Upper lobe of left lung (tissue), 6 donors: ENCODE measurements at regions not wholly inside any gene's neighbourhood (a gene's known extent, or its start where the extent isn't known, plus 50 kb on each side); places are given as distances from the start of the nearest gene placed in this dataset.

Experiments
- ATAC-seq, 2 donors: fragments of 200-7000 bp; cut with Tn5 transposase; one replicate each; pipeline ENCODE4 v1.9.1; 2022; ENCODE audit warnings: mild to moderate bottlenecking in 2 of 2, moderate library complexity in 2 of 2; ENCODE audit not compliant: low FRiP score in 2 of 2
- DNase-seq, 2 donors: peaks; one replicate each; pipeline ENCODE4 v3.0.0-alpha.2; 2019 to 2020
- H3K27ac ChIP-seq, 4 donors: fragments of 200-600 bp; sonication (generic); one replicate each; pipeline ENCODE4 v1.5.1; 2016 to 2019
- H3K27me3 ChIP-seq, 4 donors: fragments of 200-600 bp; sonication (generic); one replicate each; pipeline ENCODE4 v1.5.1; 2017 to 2019
- H3K36me3 ChIP-seq, 4 donors: fragments of 200-600 bp; sonication (generic); one replicate each; pipeline ENCODE4 v1.5.1; 2016 to 2019
- H3K4me1 ChIP-seq, 4 donors: fragments of 200-600 bp; sonication (generic); one replicate each; pipeline ENCODE4 v1.5.1; 2018 to 2019
- H3K4me3 ChIP-seq, 4 donors: fragments of 200-600 bp; sonication (generic); one replicate each; pipeline ENCODE4 v1.5.1; 2017 to 2019; ENCODE audit warnings: mild to moderate bottlenecking in 2 of 4, moderate library complexity in 1 of 4
- H3K9me3 ChIP-seq, 4 donors: fragments of 200-600 bp; sonication (generic); one replicate each; pipeline ENCODE4 v1.5.1; 2018 to 2019
- EP300 ChIP-seq, 4 donors: sonication (generic); formaldehyde crosslinking; IDR thresholded peaks; one replicate each; pipeline ENCODE4 v1.5.1; 2017; ENCODE audit warnings: antibody characterized with exemption in 4 of 4, control low read depth in 2 of 4
- POLR2A ChIP-seq, 4 donors: fragments of 450-650 bp; IDR thresholded peaks; one replicate each; pipeline ENCODE4 v1.5.1; 2016 to 2017; ENCODE audit warnings: antibody characterized with exemption in 4 of 4, mild to moderate bottlenecking in 2 of 4
- POLR2AphosphoS5 ChIP-seq, 2 donors: sonication (generic); formaldehyde crosslinking; IDR thresholded peaks; one replicate each; pipeline ENCODE4 v1.5.1; 2017; ENCODE audit warnings: antibody characterized with exemption in 2 of 2
- WGBS, 2 donors: methylation state at CpG; one replicate each; pipeline ENCODE4 v1.1.5; 2017 to 2018; 5-methylcytosine and 5-hydroxymethylcytosine counted together
- TF ChIP-seq, protein P1 (sequence below), 6 experiments: fragments of 450-650 bp in 4 of 6; fragments of 200-600 bp in 2 of 6; sonication (generic) in 2 of 6; IDR thresholded peaks; one replicate each; pipeline ENCODE4 v1.5.1; 2016 to 2019; ENCODE audit warnings: antibody characterized with exemption in 6 of 6
- donor health status: DM: no; HTN: no; CAD: no; lungs with moderate emphysema.
- donor health status: DM: no; HTN: yes; CAD: no; lungs with severe emphysema.

GRCh38 chr12:13851828-13852227 lies 129.6 kb downstream of the GRIN2B start:
- Histone ChIP-seq H3K9me3 (no peaks in the 10 kb centered on the region), H3K4me3 (no peak overlapping the region), H3K27ac (no peak overlapping the region), H3K27me3 (no peaks in the 10 kb centered on the region), H3K4me1 (no peaks in the 10 kb centered on the region), H3K36me3 (no peaks in the 10 kb centered on the region)
- DNase-seq (no peak), ATAC-seq (no peak)
- whole genome bisulfite sequencing, 2 donors: 17 to 26% methylated on average over 3 of the region's 3 CpGs
- TF ChIP-seq, protein P1, sequence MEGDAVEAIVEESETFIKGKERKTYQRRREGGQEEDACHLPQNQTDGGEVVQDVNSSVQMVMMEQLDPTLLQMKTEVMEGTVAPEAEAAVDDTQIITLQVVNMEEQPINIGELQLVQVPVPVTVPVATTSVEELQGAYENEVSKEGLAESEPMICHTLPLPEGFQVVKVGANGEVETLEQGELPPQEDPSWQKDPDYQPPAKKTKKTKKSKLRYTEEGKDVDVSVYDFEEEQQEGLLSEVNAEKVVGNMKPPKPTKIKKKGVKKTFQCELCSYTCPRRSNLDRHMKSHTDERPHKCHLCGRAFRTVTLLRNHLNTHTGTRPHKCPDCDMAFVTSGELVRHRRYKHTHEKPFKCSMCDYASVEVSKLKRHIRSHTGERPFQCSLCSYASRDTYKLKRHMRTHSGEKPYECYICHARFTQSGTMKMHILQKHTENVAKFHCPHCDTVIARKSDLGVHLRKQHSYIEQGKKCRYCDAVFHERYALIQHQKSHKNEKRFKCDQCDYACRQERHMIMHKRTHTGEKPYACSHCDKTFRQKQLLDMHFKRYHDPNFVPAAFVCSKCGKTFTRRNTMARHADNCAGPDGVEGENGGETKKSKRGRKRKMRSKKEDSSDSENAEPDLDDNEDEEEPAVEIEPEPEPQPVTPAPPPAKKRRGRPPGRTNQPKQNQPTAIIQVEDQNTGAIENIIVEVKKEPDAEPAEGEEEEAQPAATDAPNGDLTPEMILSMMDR (IDR thresholded peaks at IDR 0.05): no peak

DNA sequence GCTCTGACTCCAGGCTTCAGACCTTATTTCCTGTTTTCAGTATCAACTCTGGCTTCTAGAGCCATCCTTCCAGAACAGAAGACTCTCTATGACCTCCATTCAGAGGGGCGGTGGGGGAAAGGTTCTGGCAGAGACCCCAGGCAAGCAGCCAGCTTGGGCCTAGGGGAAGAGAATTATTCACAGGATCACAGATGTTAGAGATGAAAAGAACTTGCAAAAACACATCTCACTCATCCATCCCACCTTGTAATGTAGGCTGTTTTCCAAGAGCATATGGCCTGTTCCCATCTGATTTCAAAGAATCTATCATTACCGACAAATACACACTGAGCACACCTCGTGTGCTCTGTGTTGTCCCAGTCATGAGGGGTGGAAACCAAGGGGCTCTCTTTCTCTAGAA lies 131.9 kb downstream of the GRIN2B start:
- 85 to 86% methylated on average over 3 of the region's 3 CpGs for WGBS, 2 donors
- DNase-seq (no peak), ATAC-seq (no peak)
- Histone ChIP-seq H3K27me3 (no peaks in the 10 kb centered on the region), H3K9me3 (no peaks in the 10 kb centered on the region), H3K36me3 (no peaks in the 10 kb centered on the region), H3K4me1 (no peaks in the 10 kb centered on the region), H3K27ac (no peak overlapping the region), H3K4me3 (no peak overlapping the region)
- TF ChIP-seq POLR2AphosphoS5 (IDR thresholded peaks at IDR 0.05) (no peak), POLR2A (IDR thresholded peaks at IDR 0.05) (no peak), EP300 (IDR thresholded peaks at IDR 0.05) (no peak)
- TF ChIP-seq, protein P1 (IDR thresholded peaks at IDR 0.05): no peak

- no peak for TF ChIP-seq POLR2A (IDR thresholded peaks at IDR 0.05)
- TF ChIP-seq POLR2AphosphoS5 (IDR thresholded peaks at IDR 0.05): no peak
- no peak for TF ChIP-seq EP300 (IDR thresholded peaks at IDR 0.05)
- TF ChIP-seq, protein P1 (IDR thresholded peaks at IDR 0.05): no peak
- DNase-seq: no peak
- WGBS, 2 donors: 68 to 80% methylated on average over 1 of the region's 1 CpG
- no peak for ATAC-seq
- H3K36me3 ChIP-seq: no peaks in the 10 kb centered on the region
- H3K4me3 ChIP-seq: no peak overlapping the region
- no peaks in the 10 kb centered on the region for H3K9me3 ChIP-seq
- no peaks in the 10 kb centered on the region for H3K4me1 ChIP-seq
- H3K27ac ChIP-seq: no peak overlapping the region
- H3K27me3 ChIP-seq: no peaks in the 10 kb centered on the region
These were observed 137.6 kb downstream of the GRIN2B start for GRCh38 chr12:13843841-13844240.

- Histone ChIP-seq H3K36me3 (no peaks in the 10 kb centered on the region), H3K4me1 (no peaks in the 10 kb centered on the region), H3K27me3 (no peaks in the 10 kb centered on the region), H3K27ac (no peak overlapping the region), H3K4me3 (no peak overlapping the region), H3K9me3 (no peaks in the 10 kb centered on the region)
- ATAC-seq (no peak), DNase-seq (no peak)
- WGBS, 2 donors: 85 to 90% methylated on average over 7 of the region's 7 CpGs
- TF ChIP-seq, protein P1 (IDR thresholded peaks at IDR 0.05): no peak
- no peak for TF ChIP-seq EP300 (IDR thresholded peaks at IDR 0.05)
- no peak for TF ChIP-seq POLR2AphosphoS5 (IDR thresholded peaks at IDR 0.05)
- TF ChIP-seq POLR2A (IDR thresholded peaks at IDR 0.05): no peak
These were observed 140.0 kb downstream of the GRIN2B start for GRCh38 chr12:13841358-13841757.

- TF ChIP-seq POLR2AphosphoS5 (IDR thresholded peaks at IDR 0.05) (no peak), EP300 (IDR thresholded peaks at IDR 0.05) (no peak), POLR2A (IDR thresholded peaks at IDR 0.05) (no peak)
- TF ChIP-seq, protein P1 (IDR thresholded peaks at IDR 0.05): no peak
- Histone ChIP-seq H3K27ac (no peak overlapping the region), H3K4me1 (no peaks in the 10 kb centered on the region), H3K4me3 (no peak overlapping the region), H3K27me3 (no peaks in the 10 kb centered on the region), H3K36me3 (no peaks in the 10 kb centered on the region), H3K9me3 (no peaks in the 10 kb centered on the region)
- DNase-seq (peak in 1 of 2 donors; percentile 23), ATAC-seq (no peak)
- WGBS, 2 donors: 74 to 78% methylated on average over 11 of the region's 11 CpGs
These were observed 141.8 kb downstream of the GRIN2B start for GRCh38 chr12:13839365-13840336.
